HCT116 (cell line): ENCODE measurements at regions not wholly inside any gene's neighbourhood (a gene's known extent, or its start where the extent isn't known, plus 50 kb on each side); places are given as distances from the start of the nearest gene placed in this dataset.

Experiments used
- ATAC-seq: fragments of 200-7000 bp; cut with Tn5 transposase; 2 replicates; pipeline ENCODE4 v1.9.1; 2020; ENCODE audit warnings: mild to moderate bottlenecking, moderate library complexity
- BruUV-seq: library from RNA; stranded (reverse); fragments of 400-500 nt; replicated peaks from 2 replicates; lab custom pipeline; 2021; lab: Mats Ljungman, UMichigan
- CTCF ChIA-PET: fragments of 300-600 bp; sonication (Branson Sonifier 250); formaldehyde crosslinking; loops from one replicate; lab custom pipeline; 2021; ENCODE audit warnings: antibody characterized with exemption; lab: Charles Lee
- POLR2A ChIA-PET: fragments of 300-600, 350-600 bp; sonication (Branson Sonifier 250); formaldehyde crosslinking; loops from one replicate; lab custom pipeline; 2021; ENCODE audit warnings: antibody characterized with exemption; lab: Charles Lee
- RAD21 ChIA-PET, 2 experiments: fragments of 300-600 bp; sonication (Branson Sonifier 250); formaldehyde crosslinking; loops; one replicate each; lab custom pipeline; 2023; ENCODE audit warnings: low total read pairs in 2 of 2; ENCODE audit not compliant: uncharacterized antibody in 2 of 2, unreplicated experiment in 2 of 2, low non-redundant PET in 1 of 2; lab: Charles Lee
- DNase-seq: peaks from one replicate; pipeline ENCODE4 v3.0.0-alpha.2; 2010; ENCODE audit warnings: low read depth, low spot score
- H2AFZ ChIP-seq: fragments of 200-600 bp; shearing (Covaris generic), sonication (generic); 2 replicates; pipeline ENCODE4 v1.6.1; 2017; ENCODE audit warnings: low read depth, mixed run types, mixed read lengths, antibody characterized with exemption, low read length; ENCODE audit not compliant: poor library complexity, severe bottlenecking
- H3K27ac ChIP-seq: 2 replicates; pipeline ENCODE4 v1.5.1; 2012; ENCODE audit warnings: low read depth, low read length
- H3K27me3 ChIP-seq: fragments of 200-600 bp; sonication (generic); 2 replicates; pipeline ENCODE4 v1.6.1; 2016; ENCODE audit warnings: mixed run types, low read length, mixed read lengths; ENCODE audit not compliant: insufficient read depth
- H3K36me3 ChIP-seq, 2 experiments: fragments of 200-500 bp in 1 of 2; fragments of 200-600 bp in 1 of 2; sonication (Bioruptor generic) in 1 of 2; sonication (generic) in 1 of 2; 2 replicates each; pipeline versions ENCODE4 v1.5.1 to v1.6.1; 2014 to 2016; ENCODE audit warnings: low read length in 2 of 2, inconsistent platforms in 1 of 2, mixed read lengths in 1 of 2, mixed run types in 1 of 2; ENCODE audit not compliant: insufficient read depth in 2 of 2, control insufficient read depth in 1 of 2
- H3K4me1 ChIP-seq, 2 experiments: fragments of 200-600 bp in 1 of 2; sonication (generic) in 1 of 2; 2 replicates each; pipeline versions ENCODE4 v1.5.1 to v1.6.1; 2012 to 2017; ENCODE audit warnings: low read length in 2 of 2, inconsistent platforms in 1 of 2, mild to moderate bottlenecking in 1 of 2, mixed read lengths in 1 of 2, mixed run types in 1 of 2, moderate library complexity in 1 of 2; ENCODE audit not compliant: insufficient read depth in 2 of 2, control insufficient read depth in 1 of 2
- H3K4me2 ChIP-seq: fragments of 200-600 bp; sonication (generic); 2 replicates; pipeline ENCODE4 v1.6.1; 2017; ENCODE audit warnings: mixed run types, low read length, mixed read lengths
- H3K4me3 ChIP-seq, 2 experiments: fragments of 200-600 bp in 1 of 2; sonication (generic) in 1 of 2; replicated peaks in 1 of 2; 2 replicates each; pipeline ENCODE4 v1.5.1; 2011 to 2016; ENCODE audit warnings: low read length in 2 of 2, control low read depth in 1 of 2, low read depth in 1 of 2, mild to moderate bottlenecking in 1 of 2, mixed read lengths in 1 of 2, mixed run types in 1 of 2
- H3K79me2 ChIP-seq: fragments of 200-600 bp; sonication (generic); 2 replicates; pipeline ENCODE4 v1.6.1; 2017; ENCODE audit warnings: mild to moderate bottlenecking, mixed run types, low read length, moderate library complexity, mixed read lengths; ENCODE audit not compliant: insufficient read depth
- H3K9ac ChIP-seq: fragments of 200-600 bp; sonication (generic); 2 replicates; pipeline ENCODE4 v1.6.1; 2016; ENCODE audit warnings: low read length, mixed read lengths
- H3K9me2 ChIP-seq: fragments of 200-600 bp; sonication (generic), shearing (Covaris generic); 2 replicates; pipeline ENCODE4 v1.6.1; 2017; ENCODE audit warnings: mixed run types, mild to moderate bottlenecking, moderate library complexity; ENCODE audit not compliant: insufficient read depth
- H3K9me3 ChIP-seq, 2 experiments: fragments of 200-500 bp in 1 of 2; fragments of 200-600 bp in 1 of 2; sonication (Bioruptor generic) in 1 of 2; sonication (generic) in 1 of 2; 2 replicates each; pipeline ENCODE4 v1.6.1; 2014 to 2017; ENCODE audit warnings: low read length in 2 of 2, mixed read lengths in 2 of 2, inconsistent platforms in 1 of 2, low read depth in 1 of 2, mild to moderate bottlenecking in 1 of 2, mixed run types in 1 of 2, moderate library complexity in 1 of 2; ENCODE audit not compliant: control insufficient read depth in 1 of 2, insufficient read depth in 1 of 2
- H4K20me1 ChIP-seq: fragments of 200-600 bp; sonication (generic), shearing (Covaris generic); 2 replicates; pipeline ENCODE4 v1.6.1; 2017; ENCODE audit warnings: mixed run types, mild to moderate bottlenecking, moderate library complexity; ENCODE audit not compliant: insufficient read depth
- CBX3 ChIP-seq: IDR thresholded peaks from 2 replicates; pipeline ENCODE4 v1.6.1; 2012; ENCODE audit warnings: low read depth
- CEBPB ChIP-seq: IDR thresholded peaks from 2 replicates; pipeline ENCODE4 v1.6.1; 2012; ENCODE audit warnings: low read depth
- EGR1 ChIP-seq: IDR thresholded peaks from 2 replicates; pipeline ENCODE4 v1.6.1; 2012; ENCODE audit warnings: low read depth
- ELF1 ChIP-seq: IDR thresholded peaks from 2 replicates; pipeline ENCODE4 v1.6.1; 2012; ENCODE audit warnings: low read depth, borderline replicate concordance
- EZH2 ChIP-seq: fragments of 200-600 bp; sonication (generic); IDR thresholded peaks from 2 replicates; pipeline ENCODE4 v1.6.1; 2017; ENCODE audit warnings: antibody characterized with exemption, mixed run types
- EZH2phosphoT487 ChIP-seq: fragments of 200-600 bp; IDR thresholded peaks from 2 replicates; pipeline ENCODE4 v1.6.1; 2018; ENCODE audit warnings: antibody characterized with exemption, borderline replicate concordance
- POLR2A ChIP-seq: IDR thresholded peaks from 2 replicates; pipeline ENCODE4 v1.7.0; 2011; ENCODE audit warnings: borderline replicate concordance; ENCODE audit not compliant: insufficient read depth, insufficient read length; ENCODE audit errors: extremely low read depth
- RAD21 ChIP-seq: IDR thresholded peaks from 2 replicates; pipeline ENCODE4 v1.6.1; 2012; ENCODE audit warnings: low read depth, mild to moderate bottlenecking
- SIN3A ChIP-seq: IDR thresholded peaks from 2 replicates; pipeline ENCODE4 v1.6.1; 2012; ENCODE audit warnings: low read depth
- SP1 ChIP-seq: IDR thresholded peaks from 2 replicates; pipeline ENCODE4 v1.6.1; 2012; ENCODE audit warnings: low read depth
- SRF ChIP-seq: IDR thresholded peaks from 2 replicates; pipeline ENCODE4 v1.6.1; 2012; ENCODE audit warnings: low read depth
- ZFX ChIP-seq: fragments of 450-650 bp; IDR thresholded peaks from 2 replicates; pipeline ENCODE4 v1.6.1; 2017
- ZNF274 ChIP-seq: fragments of 200-500 bp; sonication (Bioruptor generic); IDR thresholded peaks from 2 replicates; pipeline ENCODE4 v1.6.1; 2014; ENCODE audit warnings: mild to moderate bottlenecking, low read depth, low read length, inconsistent platforms
- intact Hi-C: fragments of 100-400 bp; cut with micrococcal nuclease; formaldehyde crosslinking; loops from 2 replicates; pipeline ENCODE4 v1.10.0; 2022
- TF ChIP-seq, protein P1 (sequence below): IDR thresholded peaks from 2 replicates; pipeline ENCODE4 v1.6.1; 2012
- TF ChIP-seq, protein P2 (sequence below): IDR thresholded peaks from 2 replicates; pipeline ENCODE4 v1.6.1; 2011; ENCODE audit warnings: mild to moderate bottlenecking, low read length, moderate library complexity; ENCODE audit not compliant: insufficient replicate concordance; ENCODE audit errors: extremely low read depth
- TF ChIP-seq, protein P3 (sequence below): IDR thresholded peaks from 2 replicates; pipeline ENCODE4 v1.6.1; 2012; ENCODE audit warnings: low read depth

DNA sequence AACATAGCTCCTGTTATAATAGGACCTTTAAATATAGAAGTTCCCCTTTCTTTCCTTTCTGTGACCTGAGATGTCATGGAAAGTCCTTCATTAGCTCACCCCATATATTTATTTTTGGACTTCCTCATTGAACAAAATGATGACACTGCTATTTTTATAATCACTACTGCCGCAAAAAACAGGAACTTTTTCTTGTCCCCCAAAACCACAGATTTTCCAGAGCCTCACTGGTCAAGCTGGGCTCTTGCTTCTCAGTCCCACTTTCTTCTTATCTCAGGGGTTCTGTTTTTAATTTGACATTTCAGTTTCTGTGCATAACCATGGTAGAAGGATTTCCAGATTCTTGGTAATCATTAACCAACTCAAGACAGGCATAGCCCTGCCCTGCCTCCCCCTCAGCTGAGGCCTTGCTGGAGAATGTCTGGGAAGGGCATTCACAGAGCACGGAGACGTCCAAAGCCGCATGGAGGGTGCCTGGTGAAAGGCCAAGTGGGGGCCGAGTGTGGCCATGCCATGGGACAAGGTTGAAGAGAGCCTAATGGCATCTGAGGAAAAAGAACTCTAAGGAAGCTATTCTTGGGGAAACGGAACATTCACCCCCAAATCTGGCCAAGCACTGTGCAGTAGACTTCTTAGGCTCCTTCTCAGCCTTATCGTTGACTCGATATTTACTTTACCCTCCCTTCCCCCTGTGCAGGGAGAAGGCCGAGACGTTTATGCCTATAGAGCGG lies 73.7 kb downstream of the EDN1 start:
- Histone ChIP-seq H3K9me2 (no peaks in the 10 kb centered on the region), H2AFZ (no peak overlapping the region), H4K20me1 (no peaks in the 10 kb centered on the region), H3K4me1 (peaks cover 0 to 3% of the 10 kb centered on the region in 2 experiments; a peak in 1 of 4 replicates), H3K27ac (no peak overlapping the region), H3K36me3 (no peaks in the 10 kb centered on the region), H3K4me3 (no peak overlapping the region), H3K79me2 (no peaks in the 10 kb centered on the region), H3K27me3 (no peaks in the 10 kb centered on the region), H3K9ac (no peak overlapping the region), H3K4me2 (no peak overlapping the region), H3K9me3 (no peaks in the 10 kb centered on the region)
- TF ChIP-seq, protein P1, sequence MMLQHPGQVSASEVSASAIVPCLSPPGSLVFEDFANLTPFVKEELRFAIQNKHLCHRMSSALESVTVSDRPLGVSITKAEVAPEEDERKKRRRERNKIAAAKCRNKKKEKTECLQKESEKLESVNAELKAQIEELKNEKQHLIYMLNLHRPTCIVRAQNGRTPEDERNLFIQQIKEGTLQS: no peak
- TF ChIP-seq EZH2phosphoT487 (no peak), ZNF274 (no peak), SIN3A (no peak), EGR1 (no peak), POLR2A (no peak), SRF (no peak), EZH2 (no peak), ZFX (no peak), SP1 (no peak), RAD21 (no peak), ELF1 (no peak), CEBPB (no peak), CBX3 (no peak)
- TF ChIP-seq, protein P2, sequence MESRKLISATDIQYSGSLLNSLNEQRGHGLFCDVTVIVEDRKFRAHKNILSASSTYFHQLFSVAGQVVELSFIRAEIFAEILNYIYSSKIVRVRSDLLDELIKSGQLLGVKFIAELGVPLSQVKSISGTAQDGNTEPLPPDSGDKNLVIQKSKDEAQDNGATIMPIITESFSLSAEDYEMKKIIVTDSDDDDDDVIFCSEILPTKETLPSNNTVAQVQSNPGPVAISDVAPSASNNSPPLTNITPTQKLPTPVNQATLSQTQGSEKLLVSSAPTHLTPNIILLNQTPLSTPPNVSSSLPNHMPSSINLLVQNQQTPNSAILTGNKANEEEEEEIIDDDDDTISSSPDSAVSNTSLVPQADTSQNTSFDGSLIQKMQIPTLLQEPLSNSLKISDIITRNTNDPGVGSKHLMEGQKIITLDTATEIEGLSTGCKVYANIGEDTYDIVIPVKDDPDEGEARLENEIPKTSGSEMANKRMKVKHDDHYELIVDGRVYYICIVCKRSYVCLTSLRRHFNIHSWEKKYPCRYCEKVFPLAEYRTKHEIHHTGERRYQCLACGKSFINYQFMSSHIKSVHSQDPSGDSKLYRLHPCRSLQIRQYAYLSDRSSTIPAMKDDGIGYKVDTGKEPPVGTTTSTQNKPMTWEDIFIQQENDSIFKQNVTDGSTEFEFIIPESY: no peak
- TF ChIP-seq, protein P3, sequence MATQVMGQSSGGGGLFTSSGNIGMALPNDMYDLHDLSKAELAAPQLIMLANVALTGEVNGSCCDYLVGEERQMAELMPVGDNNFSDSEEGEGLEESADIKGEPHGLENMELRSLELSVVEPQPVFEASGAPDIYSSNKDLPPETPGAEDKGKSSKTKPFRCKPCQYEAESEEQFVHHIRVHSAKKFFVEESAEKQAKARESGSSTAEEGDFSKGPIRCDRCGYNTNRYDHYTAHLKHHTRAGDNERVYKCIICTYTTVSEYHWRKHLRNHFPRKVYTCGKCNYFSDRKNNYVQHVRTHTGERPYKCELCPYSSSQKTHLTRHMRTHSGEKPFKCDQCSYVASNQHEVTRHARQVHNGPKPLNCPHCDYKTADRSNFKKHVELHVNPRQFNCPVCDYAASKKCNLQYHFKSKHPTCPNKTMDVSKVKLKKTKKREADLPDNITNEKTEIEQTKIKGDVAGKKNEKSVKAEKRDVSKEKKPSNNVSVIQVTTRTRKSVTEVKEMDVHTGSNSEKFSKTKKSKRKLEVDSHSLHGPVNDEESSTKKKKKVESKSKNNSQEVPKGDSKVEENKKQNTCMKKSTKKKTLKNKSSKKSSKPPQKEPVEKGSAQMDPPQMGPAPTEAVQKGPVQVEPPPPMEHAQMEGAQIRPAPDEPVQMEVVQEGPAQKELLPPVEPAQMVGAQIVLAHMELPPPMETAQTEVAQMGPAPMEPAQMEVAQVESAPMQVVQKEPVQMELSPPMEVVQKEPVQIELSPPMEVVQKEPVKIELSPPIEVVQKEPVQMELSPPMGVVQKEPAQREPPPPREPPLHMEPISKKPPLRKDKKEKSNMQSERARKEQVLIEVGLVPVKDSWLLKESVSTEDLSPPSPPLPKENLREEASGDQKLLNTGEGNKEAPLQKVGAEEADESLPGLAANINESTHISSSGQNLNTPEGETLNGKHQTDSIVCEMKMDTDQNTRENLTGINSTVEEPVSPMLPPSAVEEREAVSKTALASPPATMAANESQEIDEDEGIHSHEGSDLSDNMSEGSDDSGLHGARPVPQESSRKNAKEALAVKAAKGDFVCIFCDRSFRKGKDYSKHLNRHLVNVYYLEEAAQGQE: no peak
- RAD21 ChIA-PET: no interaction called here
- DNase-seq (no peak), ATAC-seq (no peak)
- CTCF ChIA-PET: no interaction called here
- POLR2A ChIA-PET: no interaction called here
- intact Hi-C loops: no loop called here
- no TSS peak for BruUV-seq
